Thoracic aorta (tissue), 2 donors: ENCODE measurements at regions not wholly inside any gene's neighbourhood (a gene's known extent, or its start where the extent isn't known, plus 50 kb on each side); places are given as distances from the start of the nearest gene placed in this dataset.

Experiments used
- ATAC-seq: fragments of 150-250 bp; one replicate; pipeline ENCODE4 v1.8.0; 2017; ENCODE audit warnings: low read depth; ENCODE audit not compliant: insufficient number of reproducible peaks, low FRiP score
- DNase-seq: peaks from one replicate; pipeline ENCODE4 v3.0.0-alpha.2; 2020; ENCODE audit warnings: low spot score
- H3K27ac ChIP-seq, 2 donors: fragments of 200-600 bp; sonication (generic); 1 replicate in 1 of 2; 2 replicates in 1 of 2; pipeline ENCODE4 v1.5.1; 2016; ENCODE audit warnings: mild to moderate bottlenecking in 2 of 2, moderate library complexity in 2 of 2
- H3K27me3 ChIP-seq: fragments of 200-600 bp; sonication (generic); replicated peaks from 2 replicates; pipeline ENCODE4 v1.6.0; 2016; ENCODE audit warnings: mild to moderate bottlenecking; ENCODE audit not compliant: insufficient read depth
- H3K36me3 ChIP-seq: fragments of 200-600 bp; sonication (generic); one replicate; pipeline ENCODE4 v1.5.1; 2016
- H3K4me1 ChIP-seq, 2 donors: fragments of 200-600 bp; sonication (generic); 1 replicate in 1 of 2; 2 replicates in 1 of 2; pipeline versions ENCODE4 v1.5.1 to v1.6.0; 2016; ENCODE audit warnings: low read depth in 2 of 2, mild to moderate bottlenecking in 1 of 2; ENCODE audit not compliant: control insufficient read depth in 1 of 2
- H3K4me3 ChIP-seq: fragments of 200-600 bp; sonication (generic); 2 replicates; pipeline ENCODE4 v1.5.1; 2016; ENCODE audit warnings: mild to moderate bottlenecking
- H3K9me3 ChIP-seq: fragments of 200-600 bp; sonication (generic); 2 replicates; pipeline ENCODE4 v1.5.1; 2016
- TF ChIP-seq, protein P1 (sequence below): fragments of 200-600 bp; sonication (generic); IDR thresholded peaks from one replicate; pipeline ENCODE4 v1.5.1; 2019; ENCODE audit warnings: antibody characterized with exemption

DNA sequence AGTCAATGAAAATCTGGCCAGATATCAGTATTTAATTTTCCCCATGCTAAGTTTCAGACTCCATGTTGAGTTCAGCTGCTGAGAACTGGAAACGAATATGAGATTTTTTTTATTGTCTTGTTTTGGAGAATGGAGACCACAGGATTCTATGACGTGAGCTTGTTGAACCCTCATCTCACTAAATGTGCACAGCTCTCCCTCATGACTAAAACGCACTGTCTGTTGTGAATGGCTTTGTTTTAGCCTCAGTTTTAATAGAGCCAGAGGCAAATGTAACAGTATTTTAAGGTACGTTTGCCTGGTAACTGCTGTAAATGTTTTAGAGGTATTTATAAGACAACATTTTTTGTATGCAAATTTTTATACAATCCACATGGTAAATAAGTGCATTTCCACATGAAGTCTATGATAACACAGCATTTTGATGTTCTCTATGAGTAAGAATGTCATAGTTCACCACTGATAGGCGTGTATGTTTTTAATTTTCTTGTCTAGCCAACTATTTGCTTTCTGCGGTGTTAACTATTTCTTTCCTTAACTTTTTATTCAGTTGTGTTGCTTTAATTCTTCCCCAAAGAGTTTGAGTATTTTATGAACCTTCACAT, 1159.3 kb upstream of the TENM3 start:
- Histone ChIP-seq H3K4me1 (no peaks in the 10 kb centered on the region), H3K27me3 (no peaks in the 10 kb centered on the region), H3K4me3 (no peak overlapping the region), H3K9me3 (no peaks in the 10 kb centered on the region), H3K27ac (no peak overlapping the region), H3K36me3 (no peaks in the 10 kb centered on the region)
- ATAC-seq = no peak
- TF ChIP-seq, protein P1, sequence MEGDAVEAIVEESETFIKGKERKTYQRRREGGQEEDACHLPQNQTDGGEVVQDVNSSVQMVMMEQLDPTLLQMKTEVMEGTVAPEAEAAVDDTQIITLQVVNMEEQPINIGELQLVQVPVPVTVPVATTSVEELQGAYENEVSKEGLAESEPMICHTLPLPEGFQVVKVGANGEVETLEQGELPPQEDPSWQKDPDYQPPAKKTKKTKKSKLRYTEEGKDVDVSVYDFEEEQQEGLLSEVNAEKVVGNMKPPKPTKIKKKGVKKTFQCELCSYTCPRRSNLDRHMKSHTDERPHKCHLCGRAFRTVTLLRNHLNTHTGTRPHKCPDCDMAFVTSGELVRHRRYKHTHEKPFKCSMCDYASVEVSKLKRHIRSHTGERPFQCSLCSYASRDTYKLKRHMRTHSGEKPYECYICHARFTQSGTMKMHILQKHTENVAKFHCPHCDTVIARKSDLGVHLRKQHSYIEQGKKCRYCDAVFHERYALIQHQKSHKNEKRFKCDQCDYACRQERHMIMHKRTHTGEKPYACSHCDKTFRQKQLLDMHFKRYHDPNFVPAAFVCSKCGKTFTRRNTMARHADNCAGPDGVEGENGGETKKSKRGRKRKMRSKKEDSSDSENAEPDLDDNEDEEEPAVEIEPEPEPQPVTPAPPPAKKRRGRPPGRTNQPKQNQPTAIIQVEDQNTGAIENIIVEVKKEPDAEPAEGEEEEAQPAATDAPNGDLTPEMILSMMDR = no peak
- no peak for DNase-seq

DNA sequence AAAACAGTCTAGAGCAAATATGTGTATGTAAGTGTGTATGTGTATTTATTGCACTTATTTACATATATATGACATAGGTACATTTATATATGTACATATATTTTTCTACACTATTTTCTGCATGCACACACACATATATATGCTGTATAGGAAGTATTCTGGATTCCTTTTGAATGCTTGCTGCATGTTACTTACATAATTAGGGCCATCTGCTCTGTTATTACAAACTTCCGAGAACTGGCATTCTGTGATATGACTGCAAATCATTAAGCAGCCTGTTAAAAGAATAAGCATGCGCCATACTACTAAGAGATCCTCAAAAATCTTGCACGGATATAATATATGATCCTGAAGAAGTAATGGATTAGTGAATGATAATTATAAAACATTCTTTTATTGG, 1157.6 kb upstream of the TENM3 start:
- DNase-seq = no peak
- TF ChIP-seq, protein P1 = no peak

DNA sequence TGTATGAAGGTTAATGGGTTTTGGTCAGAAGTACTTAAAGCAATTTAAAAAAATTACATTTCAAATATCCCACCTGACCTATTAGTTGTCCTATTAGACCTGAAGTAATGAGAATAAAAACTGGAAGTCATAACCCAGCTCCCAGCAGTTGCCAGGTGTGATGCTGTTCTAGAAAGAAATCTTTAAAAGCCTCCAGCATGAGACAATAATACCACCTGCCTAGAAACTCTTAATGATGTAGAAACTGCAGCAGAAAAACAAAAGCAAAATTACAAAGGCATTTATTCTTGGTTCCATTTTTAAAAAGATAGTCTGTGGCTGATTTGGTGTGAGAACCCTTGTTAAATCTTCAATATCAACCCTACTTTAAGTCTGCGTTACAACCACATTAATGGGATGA, 1137.7 kb upstream of the TENM3 start:
- no peak for ATAC-seq

More for the DNA sequence above, 1157.6 kb upstream of the TENM3 start:
- Histone ChIP-seq H3K4me1 (no peaks in the 10 kb centered on the region), H3K4me3 (no peak overlapping the region), H3K27ac (no peak overlapping the region), H3K9me3 (no peaks in the 10 kb centered on the region), H3K27me3 (no peaks in the 10 kb centered on the region), H3K36me3 (no peaks in the 10 kb centered on the region)
- ATAC-seq = no peak

DNA sequence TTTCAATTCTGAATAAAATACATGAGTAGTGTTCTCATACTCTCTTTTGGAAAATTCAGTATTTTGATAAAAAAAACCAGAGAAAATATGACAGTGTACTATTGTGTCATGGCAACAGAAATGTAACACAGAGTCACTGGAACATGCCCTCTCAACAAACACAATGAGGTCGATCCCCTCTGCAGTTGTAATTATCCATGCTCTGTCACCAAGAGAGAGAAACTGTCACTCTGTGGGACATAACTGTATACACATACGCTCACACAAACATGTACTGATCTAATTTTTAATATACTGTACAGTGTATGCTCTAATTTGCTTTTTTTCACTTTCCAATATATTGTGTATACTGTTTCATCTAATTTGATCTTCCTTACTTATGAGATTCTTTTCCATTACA, 1136.8 kb upstream of the TENM3 start:
- no peaks in the 10 kb centered on the region for H3K9me3 ChIP-seq
- no peak overlapping the region for H3K4me3 ChIP-seq
- TF ChIP-seq, protein P1 = no peak
- H3K27ac ChIP-seq = no peak overlapping the region
- H3K4me1 ChIP-seq = no peaks in the 10 kb centered on the region
- no peaks in the 10 kb centered on the region for H3K27me3 ChIP-seq
- DNase-seq = no peak
- H3K36me3 ChIP-seq = no peaks in the 10 kb centered on the region
- ATAC-seq = no peak

More for the DNA sequence above, 1137.7 kb upstream of the TENM3 start:
- H3K36me3 ChIP-seq = no peaks in the 10 kb centered on the region
- TF ChIP-seq, protein P1 = no peak
- no peaks in the 10 kb centered on the region for H3K27me3 ChIP-seq
- H3K4me1 ChIP-seq = no peaks in the 10 kb centered on the region
- no peaks in the 10 kb centered on the region for H3K9me3 ChIP-seq
- H3K4me3 ChIP-seq = no peak overlapping the region
- H3K27ac ChIP-seq = no peak overlapping the region
- DNase-seq = no peak

DNA sequence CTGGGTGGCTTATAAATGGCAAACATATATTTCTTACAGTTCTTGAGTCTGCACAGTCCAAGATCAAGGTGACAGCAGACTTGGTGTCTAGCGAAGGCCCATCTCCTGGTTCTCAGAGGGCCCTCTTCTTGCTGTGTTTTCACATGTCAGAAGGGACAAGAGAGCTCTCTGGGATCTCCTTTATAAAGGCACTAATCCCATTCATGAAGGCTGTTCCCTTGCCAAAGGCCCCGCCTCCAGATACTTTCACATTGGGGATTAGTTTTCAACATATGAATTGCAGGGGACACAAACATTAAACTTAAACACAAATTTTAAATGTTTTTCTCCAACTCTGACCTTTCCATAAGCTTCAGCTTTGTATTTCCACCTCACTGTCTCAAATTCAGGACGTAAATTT, 1135.0 kb upstream of the TENM3 start:
- no peaks in the 10 kb centered on the region for H3K27me3 ChIP-seq
- TF ChIP-seq, protein P1 = no peak
- H3K4me3 ChIP-seq = no peak overlapping the region
- H3K27ac ChIP-seq = no peak overlapping the region
- no peaks in the 10 kb centered on the region for H3K9me3 ChIP-seq
- H3K36me3 ChIP-seq = no peaks in the 10 kb centered on the region
- no peaks in the 10 kb centered on the region for H3K4me1 ChIP-seq
- ATAC-seq = no peak
- no peak for DNase-seq
